ENCODE measurements at regions not wholly inside any gene's neighbourhood (a gene's known extent, or its start where the extent isn't known, plus 50 kb on each side); places are given as distances from the start of the nearest gene placed in this dataset.

DNA sequence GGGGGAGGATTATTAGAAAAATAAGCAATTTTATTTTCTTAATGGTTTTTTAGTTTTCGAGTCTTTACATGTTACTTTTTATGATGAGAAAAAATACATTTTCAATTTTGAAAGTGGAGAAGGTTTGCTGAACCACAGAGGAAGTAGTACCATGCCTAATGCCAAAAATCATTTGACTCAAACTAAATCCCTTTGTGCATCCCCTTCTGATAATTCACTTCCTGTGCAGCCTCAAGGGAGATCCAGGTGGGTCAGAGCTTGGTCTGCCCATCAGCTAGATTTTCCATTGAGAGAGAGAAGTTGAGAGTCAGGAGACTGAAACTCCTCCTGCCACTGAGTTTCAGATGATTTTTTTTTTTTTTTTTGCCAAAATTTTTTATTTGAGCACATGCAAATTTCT lies 571.7 kb downstream of the LIG4 start:
- no peak for ATAC-seq

DNA sequence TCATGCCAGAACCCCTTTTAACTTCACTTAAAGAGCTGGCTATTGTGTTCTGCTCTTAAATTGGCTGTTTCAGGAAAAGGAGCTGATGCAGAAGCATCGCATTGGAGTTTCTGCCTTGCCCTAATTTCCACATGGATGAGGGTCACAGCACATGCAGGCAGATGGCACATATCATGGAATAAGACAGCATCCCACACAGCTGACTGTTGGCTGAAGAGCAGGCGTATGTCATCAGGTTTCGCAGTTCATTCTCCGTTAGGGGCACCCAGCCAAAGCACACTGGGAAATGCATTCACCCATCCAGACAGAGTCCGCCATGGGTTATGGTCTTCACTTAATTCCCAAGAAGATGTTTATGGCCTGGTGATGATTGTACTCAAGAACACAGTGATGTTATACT lies 572.5 kb downstream of the LIG4 start:
- TF ChIP-seq, protein P1, sequence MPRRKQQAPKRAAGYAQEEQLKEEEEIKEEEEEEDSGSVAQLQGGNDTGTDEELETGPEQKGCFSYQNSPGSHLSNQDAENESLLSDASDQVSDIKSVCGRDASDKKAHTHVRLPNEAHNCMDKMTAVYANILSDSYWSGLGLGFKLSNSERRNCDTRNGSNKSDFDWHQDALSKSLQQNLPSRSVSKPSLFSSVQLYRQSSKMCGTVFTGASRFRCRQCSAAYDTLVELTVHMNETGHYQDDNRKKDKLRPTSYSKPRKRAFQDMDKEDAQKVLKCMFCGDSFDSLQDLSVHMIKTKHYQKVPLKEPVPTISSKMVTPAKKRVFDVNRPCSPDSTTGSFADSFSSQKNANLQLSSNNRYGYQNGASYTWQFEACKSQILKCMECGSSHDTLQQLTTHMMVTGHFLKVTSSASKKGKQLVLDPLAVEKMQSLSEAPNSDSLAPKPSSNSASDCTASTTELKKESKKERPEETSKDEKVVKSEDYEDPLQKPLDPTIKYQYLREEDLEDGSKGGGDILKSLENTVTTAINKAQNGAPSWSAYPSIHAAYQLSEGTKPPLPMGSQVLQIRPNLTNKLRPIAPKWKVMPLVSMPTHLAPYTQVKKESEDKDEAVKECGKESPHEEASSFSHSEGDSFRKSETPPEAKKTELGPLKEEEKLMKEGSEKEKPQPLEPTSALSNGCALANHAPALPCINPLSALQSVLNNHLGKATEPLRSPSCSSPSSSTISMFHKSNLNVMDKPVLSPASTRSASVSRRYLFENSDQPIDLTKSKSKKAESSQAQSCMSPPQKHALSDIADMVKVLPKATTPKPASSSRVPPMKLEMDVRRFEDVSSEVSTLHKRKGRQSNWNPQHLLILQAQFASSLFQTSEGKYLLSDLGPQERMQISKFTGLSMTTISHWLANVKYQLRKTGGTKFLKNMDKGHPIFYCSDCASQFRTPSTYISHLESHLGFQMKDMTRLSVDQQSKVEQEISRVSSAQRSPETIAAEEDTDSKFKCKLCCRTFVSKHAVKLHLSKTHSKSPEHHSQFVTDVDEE (CRISPR knock-in tag; IDR thresholded peaks at IDR 0.05): no peak
- TF ChIP-seq ZNF565 (CRISPR knock-in tag; conservative IDR thresholded peaks at IDR 0.05; ENCODE audit: low read depth) (no peak), BACH2 (CRISPR knock-in tag; IDR thresholded peaks at IDR 0.05; ENCODE audit: borderline replicate concordance) (no peak), ZNF70 (CRISPR knock-in tag; IDR thresholded peaks at IDR 0.05) (no peak), OSR1 (CRISPR knock-in tag; IDR thresholded peaks at IDR 0.05) (no peak), ZNF8 (CRISPR knock-in tag; IDR thresholded peaks at IDR 0.05) (no peak), PPARA (CRISPR knock-in tag; IDR thresholded peaks at IDR 0.05; ENCODE audit: borderline replicate concordance) (no peak)
- ATAC-seq: no peak

More for the DNA sequence above, 571.7 kb downstream of the LIG4 start:
- TF ChIP-seq ZNF8 (CRISPR knock-in tag; IDR thresholded peaks at IDR 0.05): no peak
- no peak for TF ChIP-seq PPARA (CRISPR knock-in tag; IDR thresholded peaks at IDR 0.05; ENCODE audit: borderline replicate concordance)
- TF ChIP-seq ISL1 (CRISPR knock-in tag; IDR thresholded peaks at IDR 0.05): no peak
- TF ChIP-seq TCF4 (CRISPR knock-in tag; IDR thresholded peaks at IDR 0.05; ENCODE audit: borderline replicate concordance): no peak
- no peak for TF ChIP-seq ZNF565 (CRISPR knock-in tag; conservative IDR thresholded peaks at IDR 0.05; ENCODE audit: low read depth)
- TF ChIP-seq ESRRG (CRISPR knock-in tag; IDR thresholded peaks at IDR 0.05): no peak
- TF ChIP-seq OSR1 (CRISPR knock-in tag; IDR thresholded peaks at IDR 0.05): no peak
- TF ChIP-seq, protein P2, sequence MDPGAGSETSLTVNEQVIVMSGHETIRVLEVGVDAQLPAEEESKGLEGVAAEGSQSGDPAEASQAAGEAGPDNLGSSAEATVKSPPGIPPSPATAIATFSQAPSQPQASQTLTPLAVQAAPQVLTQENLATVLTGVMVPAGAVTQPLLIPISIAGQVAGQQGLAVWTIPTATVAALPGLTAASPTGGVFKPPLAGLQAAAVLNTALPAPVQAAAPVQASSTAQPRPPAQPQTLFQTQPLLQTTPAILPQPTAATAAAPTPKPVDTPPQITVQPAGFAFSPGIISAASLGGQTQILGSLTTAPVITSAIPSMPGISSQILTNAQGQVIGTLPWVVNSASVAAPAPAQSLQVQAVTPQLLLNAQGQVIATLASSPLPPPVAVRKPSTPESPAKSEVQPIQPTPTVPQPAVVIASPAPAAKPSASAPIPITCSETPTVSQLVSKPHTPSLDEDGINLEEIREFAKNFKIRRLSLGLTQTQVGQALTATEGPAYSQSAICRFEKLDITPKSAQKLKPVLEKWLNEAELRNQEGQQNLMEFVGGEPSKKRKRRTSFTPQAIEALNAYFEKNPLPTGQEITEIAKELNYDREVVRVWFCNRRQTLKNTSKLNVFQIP (CRISPR knock-in tag; IDR thresholded peaks at IDR 0.05; ENCODE audit: borderline replicate concordance, low read depth): no peak

DNA sequence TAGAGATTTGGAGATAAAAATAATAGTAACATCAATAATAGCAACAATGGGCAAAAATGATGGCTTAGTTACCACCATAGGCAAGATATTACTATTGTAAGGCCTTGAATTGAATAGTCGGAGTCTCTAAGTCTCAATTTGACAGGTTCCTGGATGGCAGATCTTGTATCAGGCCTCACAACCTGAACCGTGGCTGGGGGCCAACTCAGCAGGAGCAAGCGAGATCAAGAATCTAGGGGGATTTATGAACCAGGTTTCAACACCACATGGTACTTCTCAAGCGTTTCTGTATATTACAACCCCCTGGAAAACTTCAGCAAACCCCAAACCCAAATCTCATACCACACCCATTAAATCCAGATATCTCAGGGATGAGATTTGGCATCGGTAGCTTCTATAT lies 573.8 kb downstream of the LIG4 start:
- ATAC-seq: no peak
- TF ChIP-seq ESRRG (CRISPR knock-in tag; IDR thresholded peaks at IDR 0.05) (no peak), ZFP3 (CRISPR knock-in tag; IDR thresholded peaks at IDR 0.05) (no peak)

DNA sequence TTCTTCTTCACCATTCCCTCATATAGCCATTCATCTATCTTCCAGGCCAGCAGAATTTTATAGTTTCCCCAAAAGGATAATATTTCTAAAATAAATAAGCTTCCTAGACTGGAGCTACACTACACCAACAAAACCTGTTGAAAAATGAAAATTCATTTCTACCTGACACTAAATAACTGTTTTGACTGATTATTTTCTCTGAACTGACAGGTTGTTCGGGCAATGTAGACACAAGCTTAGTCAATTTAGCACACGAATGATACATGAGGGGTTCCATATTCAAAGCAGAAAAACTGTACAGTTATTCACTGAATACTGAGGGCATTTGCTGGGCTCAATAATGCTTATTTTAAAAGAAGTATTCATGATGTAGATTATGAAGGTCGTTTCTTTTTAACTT lies 589.7 kb downstream of the LIG4 start:
- no peak for ATAC-seq
- TF ChIP-seq ESRRG (CRISPR knock-in tag; IDR thresholded peaks at IDR 0.05): no peak
- TF ChIP-seq ARNTL (CRISPR knock-in tag; IDR thresholded peaks at IDR 0.05; ENCODE audit: borderline replicate concordance, low read depth): no peak
- TF ChIP-seq, protein P1 (CRISPR knock-in tag; IDR thresholded peaks at IDR 0.05): no peak
- no peak for TF ChIP-seq BACH2 (CRISPR knock-in tag; IDR thresholded peaks at IDR 0.05; ENCODE audit: borderline replicate concordance)
- TF ChIP-seq, protein P3, sequence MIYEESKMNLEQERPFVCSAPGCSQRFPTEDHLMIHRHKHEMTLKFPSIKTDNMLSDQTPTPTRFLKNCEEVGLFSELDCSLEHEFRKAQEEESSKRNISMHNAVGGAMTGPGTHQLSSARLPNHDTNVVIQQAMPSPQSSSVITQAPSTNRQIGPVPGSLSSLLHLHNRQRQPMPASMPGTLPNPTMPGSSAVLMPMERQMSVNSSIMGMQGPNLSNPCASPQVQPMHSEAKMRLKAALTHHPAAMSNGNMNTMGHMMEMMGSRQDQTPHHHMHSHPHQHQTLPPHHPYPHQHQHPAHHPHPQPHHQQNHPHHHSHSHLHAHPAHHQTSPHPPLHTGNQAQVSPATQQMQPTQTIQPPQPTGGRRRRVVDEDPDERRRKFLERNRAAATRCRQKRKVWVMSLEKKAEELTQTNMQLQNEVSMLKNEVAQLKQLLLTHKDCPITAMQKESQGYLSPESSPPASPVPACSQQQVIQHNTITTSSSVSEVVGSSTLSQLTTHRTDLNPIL (CRISPR knock-in tag; IDR thresholded peaks at IDR 0.05; ENCODE audit: low read depth): no peak
- no peak for TF ChIP-seq ZFP30 (CRISPR knock-in tag; IDR thresholded peaks at IDR 0.05)
- TF ChIP-seq, protein P4, sequence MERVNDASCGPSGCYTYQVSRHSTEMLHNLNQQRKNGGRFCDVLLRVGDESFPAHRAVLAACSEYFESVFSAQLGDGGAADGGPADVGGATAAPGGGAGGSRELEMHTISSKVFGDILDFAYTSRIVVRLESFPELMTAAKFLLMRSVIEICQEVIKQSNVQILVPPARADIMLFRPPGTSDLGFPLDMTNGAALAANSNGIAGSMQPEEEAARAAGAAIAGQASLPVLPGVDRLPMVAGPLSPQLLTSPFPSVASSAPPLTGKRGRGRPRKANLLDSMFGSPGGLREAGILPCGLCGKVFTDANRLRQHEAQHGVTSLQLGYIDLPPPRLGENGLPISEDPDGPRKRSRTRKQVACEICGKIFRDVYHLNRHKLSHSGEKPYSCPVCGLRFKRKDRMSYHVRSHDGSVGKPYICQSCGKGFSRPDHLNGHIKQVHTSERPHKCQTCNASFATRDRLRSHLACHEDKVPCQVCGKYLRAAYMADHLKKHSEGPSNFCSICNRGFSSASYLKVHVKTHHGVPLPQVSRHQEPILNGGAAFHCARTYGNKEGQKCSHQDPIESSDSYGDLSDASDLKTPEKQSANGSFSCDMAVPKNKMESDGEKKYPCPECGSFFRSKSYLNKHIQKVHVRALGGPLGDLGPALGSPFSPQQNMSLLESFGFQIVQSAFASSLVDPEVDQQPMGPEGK (CRISPR knock-in tag; IDR thresholded peaks at IDR 0.05; ENCODE audit: borderline replicate concordance): no peak
- no peak for TF ChIP-seq GLIS3 (CRISPR knock-in tag; IDR thresholded peaks at IDR 0.05)
- no peak for TF ChIP-seq ZNF565 (CRISPR knock-in tag; conservative IDR thresholded peaks at IDR 0.05; ENCODE audit: low read depth)
- TF ChIP-seq CSDC2 (CRISPR knock-in tag; IDR thresholded peaks at IDR 0.05): no peak
- TF ChIP-seq ISL1 (CRISPR knock-in tag; IDR thresholded peaks at IDR 0.05): no peak
- TF ChIP-seq SNAI2 (CRISPR knock-in tag; IDR thresholded peaks at IDR 0.05): no peak
- TF ChIP-seq RARB (CRISPR knock-in tag; IDR thresholded peaks at IDR 0.05): no peak
- TF ChIP-seq TCF4 (CRISPR knock-in tag; IDR thresholded peaks at IDR 0.05; ENCODE audit: borderline replicate concordance): no peak
- TF ChIP-seq ZNF70 (CRISPR knock-in tag; IDR thresholded peaks at IDR 0.05): no peak
- TF ChIP-seq PPARA (CRISPR knock-in tag; IDR thresholded peaks at IDR 0.05; ENCODE audit: borderline replicate concordance): no peak
- TF ChIP-seq TOX (CRISPR knock-in tag; IDR thresholded peaks at IDR 0.05; ENCODE audit: borderline replicate concordance): no peak
- TF ChIP-seq, protein P2 (CRISPR knock-in tag; IDR thresholded peaks at IDR 0.05; ENCODE audit: borderline replicate concordance, low read depth): no peak
- TF ChIP-seq ZNF8 (CRISPR knock-in tag; IDR thresholded peaks at IDR 0.05): no peak
- no peak for TF ChIP-seq ZFP3 (CRISPR knock-in tag; IDR thresholded peaks at IDR 0.05)
